HG03520 (cell line): ENCODE measurements at regions not wholly inside any gene's neighbourhood (a gene's known extent, or its start where the extent isn't known, plus 50 kb on each side); places are given as distances from the start of the nearest gene placed in this dataset.

Source experiments
- ATAC-seq: cut with Tn5 transposase; IDR thresholded peaks from one replicate; pipeline ENCODE4 v1.9.1; 2021; ENCODE audit warnings: mild to moderate bottlenecking, moderate library complexity; ENCODE audit not compliant: unreplicated experiment

- ATAC-seq, result no peak
These were observed 409.4 kb downstream of the MED10 start for GRCh38 chr5:5968981-5969380.

GRCh38 chr5:5967944-5968343 lies 410.4 kb downstream of the MED10 start:
- no peak for ATAC-seq

- no peak for ATAC-seq
These were observed 411.0 kb downstream of the MED10 start for GRCh38 chr5:5967373-5967772.

GRCh38 chr5:5965132-5965531 lies 413.2 kb downstream of the MED10 start:
- no peak for ATAC-seq

- ATAC-seq, result no peak
These were observed 414.0 kb downstream of the MED10 start for GRCh38 chr5:5964347-5964746.

- no peak for ATAC-seq
These were observed 420.6 kb downstream of the MED10 start for GRCh38 chr5:5957737-5958136.

- ATAC-seq, result no peak
These were observed 424.1 kb downstream of the MED10 start for GRCh38 chr5:5954275-5954598.

- no peak for ATAC-seq
These were observed 424.6 kb downstream of the MED10 start for GRCh38 chr5:5953584-5954274.

- no peak for ATAC-seq
These were observed 426.4 kb downstream of the MED10 start for GRCh38 chr5:5951953-5952352.

- ATAC-seq, result no peak
These were observed 427.7 kb downstream of the MED10 start for GRCh38 chr5:5950658-5951057.

GRCh38 chr5:5941486-5941885 lies 436.9 kb downstream of the MED10 start:
- ATAC-seq, result no peak

GRCh38 chr5:5939759-5940370 lies 438.5 kb downstream of the MED10 start:
- ATAC-seq, result no peak

GRCh38 chr5:5933651-5934050 lies 444.7 kb downstream of the MED10 start:
- no peak for ATAC-seq

GRCh38 chr5:5932824-5933223 lies 445.5 kb downstream of the MED10 start:
- ATAC-seq, result no peak

GRCh38 chr5:5930561-5930960 lies 447.8 kb downstream of the MED10 start:
- ATAC-seq, result no peak

GRCh38 chr5:5929291-5930020 lies 448.9 kb downstream of the MED10 start:
- ATAC-seq, result no peak

GRCh38 chr5:5925191-5925590 lies 453.2 kb downstream of the MED10 start:
- ATAC-seq, result no peak

GRCh38 chr5:5919411-5919810 lies 458.9 kb downstream of the MED10 start:
- ATAC-seq, result no peak

GRCh38 chr5:5906778-5907177 lies 471.6 kb downstream of the MED10 start:
- no peak for ATAC-seq

GRCh38 chr5:5905186-5905585 lies 473.2 kb downstream of the MED10 start:
- ATAC-seq, result no peak

GRCh38 chr5:5904113-5904512 lies 474.2 kb downstream of the MED10 start:
- no peak for ATAC-seq
